GM12878 (cell line): ENCODE measurements at regions not wholly inside any gene's neighbourhood (a gene's known extent, or its start where the extent isn't known, plus 50 kb on each side); places are given as distances from the start of the nearest gene placed in this dataset.

ENCODE experiments used
- ATAC-seq: fragments of 200-7000 bp; cut with Tn5 transposase; 3 replicates; pipeline ENCODE4 v1.9.1; 2020; ENCODE audit warnings: mild to moderate bottlenecking, moderate library complexity
- BruUV-seq: library from RNA; stranded (reverse); fragments of 400-500 nt; replicated peaks from 2 replicates; lab custom pipeline; 2021; lab: Mats Ljungman, UMichigan
- CTCF ChIA-PET: fragments of 300-600 bp; sonication (Branson Sonifier 250); formaldehyde crosslinking; extraction: SDS; loops from one replicate; lab custom pipeline; 2021; ENCODE audit warnings: inconsistent platforms; lab: Yijun Ruan, JAX
- POLR2A ChIA-PET: fragments of 350-600 bp; formaldehyde crosslinking; extraction: SDS; loops from one replicate; lab custom pipeline; 2021; ENCODE audit warnings: inconsistent platforms; lab: Charles Lee
- RAD21 ChIA-PET: fragments of 300-600 bp; sonication (Branson Sonifier 250); formaldehyde crosslinking; loops from one replicate; lab custom pipeline; 2023; ENCODE audit warnings: antibody characterized with exemption; ENCODE audit not compliant: unreplicated experiment; lab: Charles Lee
- SMC1A ChIA-PET: fragments of 300-600 bp; sonication (Branson Sonifier 250); formaldehyde crosslinking; loops from one replicate; lab custom pipeline; 2023; ENCODE audit not compliant: unreplicated experiment, uncharacterized antibody; lab: Charles Lee
- DNase-seq: peaks from one replicate; pipeline ENCODE4 v3.0.0-alpha.2; 2011; ENCODE audit warnings: low read depth, low spot score
- FAIRE-seq: peaks from 3 replicates; lab custom pipeline; 2011; peaks lifted over from hg19 to GRCh38; lab: Jason Lieb, UNC
- H2AFZ ChIP-seq: 2 replicates; pipeline ENCODE4 v1.6.0; 2011; ENCODE audit warnings: low read depth, low read length, control low read depth; ENCODE audit not compliant: control insufficient read depth
- H3K27ac ChIP-seq: 2 replicates; pipeline ENCODE4 v1.5.1; 2011; ENCODE audit warnings: control low read depth; ENCODE audit not compliant: control insufficient read depth, insufficient read depth
- H3K27me3 ChIP-seq, 2 experiments: replicated peaks in 1 of 2; 2 replicates each; pipeline versions ENCODE4 v1.6.0 to v1.6.1; 2011; ENCODE audit warnings: low read length in 1 of 2; ENCODE audit not compliant: control insufficient read depth in 2 of 2, insufficient read depth in 2 of 2
- H3K36me3 ChIP-seq, 2 experiments: 2 replicates each; pipeline ENCODE4 v1.5.1; 2011; ENCODE audit warnings: low read length in 1 of 2; ENCODE audit not compliant: control insufficient read depth in 2 of 2, insufficient read depth in 2 of 2
- H3K4me1 ChIP-seq: 2 replicates; pipeline ENCODE4 v1.6.1; 2011; ENCODE audit warnings: mild to moderate bottlenecking, low read length, moderate library complexity, mixed read lengths; ENCODE audit not compliant: control insufficient read depth, insufficient read depth
- H3K4me2 ChIP-seq: 2 replicates; pipeline ENCODE4 v1.6.0; 2011; ENCODE audit warnings: control low read depth; ENCODE audit not compliant: control insufficient read depth, insufficient read depth
- H3K4me3 ChIP-seq: fragments of 200-600 bp; sonication (generic); 2 replicates; pipeline ENCODE4 v1.5.1; 2016
- H3K79me2 ChIP-seq: 2 replicates; pipeline ENCODE4 v1.6.0; 2011; ENCODE audit warnings: low read length; ENCODE audit not compliant: control insufficient read depth, insufficient read depth
- H3K9ac ChIP-seq: 2 replicates; pipeline ENCODE4 v1.8.0; 2011; ENCODE audit warnings: low read length, control low read depth, mixed read lengths; ENCODE audit not compliant: control insufficient read depth, insufficient read depth
- H3K9me3 ChIP-seq: replicated peaks from 3 replicates; pipeline ENCODE4 v1.5.1; 2011; ENCODE audit warnings: mild to moderate bottlenecking, low read length; ENCODE audit not compliant: control insufficient read depth, insufficient read depth
- H4K20me1 ChIP-seq: 2 replicates; pipeline ENCODE4 v1.6.0; 2011; ENCODE audit not compliant: control insufficient read depth, insufficient read depth
- JUNB ChIP-seq: IDR thresholded peaks from 2 replicates; pipeline ENCODE4 v1.6.1; 2016; ENCODE audit warnings: antibody characterized with exemption, mild to moderate bottlenecking
- KAT2A ChIP-seq: conservative IDR thresholded peaks from 2 replicates; pipeline ENCODE4 v1.6.1; 2011; ENCODE audit warnings: low read depth, low read length; ENCODE audit not compliant: control insufficient read depth
- SKIL ChIP-seq: fragments of 450-650 bp; IDR thresholded peaks from 2 replicates; pipeline ENCODE4 v1.6.1; 2017; ENCODE audit warnings: mild to moderate bottlenecking, low read depth, inconsistent platforms; ENCODE audit not compliant: poor library complexity, severe bottlenecking
- SP1 ChIP-seq: IDR thresholded peaks from one replicate; pipeline ENCODE4 v1.6.1; 2011; ENCODE audit warnings: low read depth, low read length
- SREBF2 ChIP-seq: IDR thresholded peaks from 2 replicates; pipeline ENCODE4 v1.6.1; 2012; ENCODE audit warnings: mild to moderate bottlenecking, low read length
- WGBS: methylation state at CpG from one replicate; pipeline ENCODE4 v1.1.6; 2016; ENCODE audit warnings: low lambda C conversion rate; ENCODE audit not compliant: insufficient replicate concordance, insufficient coverage; ENCODE audit errors: missing lambda C conversion rate; 5-methylcytosine and 5-hydroxymethylcytosine counted together
- in situ Hi-C: fragments of 300-500 bp; cut with MboI; formaldehyde crosslinking; loops from 9 replicates; pipeline ENCODE4 v1.14.3; 2018; ENCODE audit warnings: mixed read lengths
- intact Hi-C: fragments of 100-400 bp; cut with micrococcal nuclease; formaldehyde crosslinking; loops from one replicate; pipeline ENCODE4 v1.14.2; 2022; ENCODE audit not compliant: unreplicated experiment
- TF ChIP-seq, protein P1 (sequence below): IDR thresholded peaks from 2 replicates; pipeline ENCODE4 v1.6.1; 2011; ENCODE audit warnings: low read depth, low read length, improper control_type of control experiment, borderline replicate concordance
- TF ChIP-seq, protein P2 (sequence below): fragments of 450-650 bp; IDR thresholded peaks from 2 replicates; pipeline ENCODE4 v1.6.1; 2017; ENCODE audit warnings: antibody characterized with exemption, mild to moderate bottlenecking, moderate library complexity

- no TSS peak for BruUV-seq
Observed at GRCh38 chr17:27224526-27225315, 69.2 kb upstream of the WSB1 start.

More at GRCh38 chr17:27224526-27225315, 69.2 kb upstream of the WSB1 start:
- Histone ChIP-seq H3K27ac (no peak overlapping the region), H3K4me1 (peaks cover 4% of the 10 kb centered on the region), H2AFZ (no peak overlapping the region), H3K4me3 (no peak overlapping the region), H3K9me3 (no peaks in the 10 kb centered on the region; the same call in 2 of the 3 replicates), H3K36me3 (no peaks in the 10 kb centered on the region), H3K9ac (no peak overlapping the region), H4K20me1 (no peaks in the 10 kb centered on the region), H3K79me2 (no peaks in the 10 kb centered on the region), H3K4me2 (no peak overlapping the region), H3K27me3 (no peaks in the 10 kb centered on the region)
- in situ Hi-C loops (no loop called here), intact Hi-C loops (no loop called here)
- DNase-seq (no peak), FAIRE-seq (no peak), ATAC-seq (no peak)
- ChIA-PET POLR2A (no interaction called here), SMC1A (interaction anchor here (0.7 to 3.9 kb wide), 2 partner anchors 10 to 13 kb away, joined by 3 to 36 read pairs; no protein-coding TSS in a partner anchor), RAD21 (no interaction called here), CTCF (interaction anchor here (0.9 to 5.1 kb wide), 6 partner anchors 12 to 533 kb away, joined by 3 to 49 read pairs (median 4); no protein-coding TSS in a partner anchor)
- WGBS, result 68% methylated on average over 5 of the region's 5 CpGs
- TF ChIP-seq SREBF2, result no peak
- no peak for TF ChIP-seq SP1
- TF ChIP-seq, protein P1, sequence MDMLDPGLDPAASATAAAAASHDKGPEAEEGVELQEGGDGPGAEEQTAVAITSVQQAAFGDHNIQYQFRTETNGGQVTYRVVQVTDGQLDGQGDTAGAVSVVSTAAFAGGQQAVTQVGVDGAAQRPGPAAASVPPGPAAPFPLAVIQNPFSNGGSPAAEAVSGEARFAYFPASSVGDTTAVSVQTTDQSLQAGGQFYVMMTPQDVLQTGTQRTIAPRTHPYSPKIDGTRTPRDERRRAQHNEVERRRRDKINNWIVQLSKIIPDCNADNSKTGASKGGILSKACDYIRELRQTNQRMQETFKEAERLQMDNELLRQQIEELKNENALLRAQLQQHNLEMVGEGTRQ, result no peak
- TF ChIP-seq, protein P2, sequence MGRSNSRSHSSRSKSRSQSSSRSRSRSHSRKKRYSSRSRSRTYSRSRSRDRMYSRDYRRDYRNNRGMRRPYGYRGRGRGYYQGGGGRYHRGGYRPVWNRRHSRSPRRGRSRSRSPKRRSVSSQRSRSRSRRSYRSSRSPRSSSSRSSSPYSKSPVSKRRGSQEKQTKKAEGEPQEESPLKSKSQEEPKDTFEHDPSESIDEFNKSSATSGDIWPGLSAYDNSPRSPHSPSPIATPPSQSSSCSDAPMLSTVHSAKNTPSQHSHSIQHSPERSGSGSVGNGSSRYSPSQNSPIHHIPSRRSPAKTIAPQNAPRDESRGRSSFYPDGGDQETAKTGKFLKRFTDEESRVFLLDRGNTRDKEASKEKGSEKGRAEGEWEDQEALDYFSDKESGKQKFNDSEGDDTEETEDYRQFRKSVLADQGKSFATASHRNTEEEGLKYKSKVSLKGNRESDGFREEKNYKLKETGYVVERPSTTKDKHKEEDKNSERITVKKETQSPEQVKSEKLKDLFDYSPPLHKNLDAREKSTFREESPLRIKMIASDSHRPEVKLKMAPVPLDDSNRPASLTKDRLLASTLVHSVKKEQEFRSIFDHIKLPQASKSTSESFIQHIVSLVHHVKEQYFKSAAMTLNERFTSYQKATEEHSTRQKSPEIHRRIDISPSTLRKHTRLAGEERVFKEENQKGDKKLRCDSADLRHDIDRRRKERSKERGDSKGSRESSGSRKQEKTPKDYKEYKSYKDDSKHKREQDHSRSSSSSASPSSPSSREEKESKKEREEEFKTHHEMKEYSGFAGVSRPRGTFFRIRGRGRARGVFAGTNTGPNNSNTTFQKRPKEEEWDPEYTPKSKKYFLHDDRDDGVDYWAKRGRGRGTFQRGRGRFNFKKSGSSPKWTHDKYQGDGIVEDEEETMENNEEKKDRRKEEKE, result no peak
- TF ChIP-seq KAT2A, result no peak
- TF ChIP-seq JUNB, result no peak
- no peak for TF ChIP-seq SKIL
